ENCODE measurements at regions not wholly inside any gene's neighbourhood (a gene's known extent, or its start where the extent isn't known, plus 50 kb on each side); places are given as distances from the start of the nearest gene placed in this dataset.

DNA sequence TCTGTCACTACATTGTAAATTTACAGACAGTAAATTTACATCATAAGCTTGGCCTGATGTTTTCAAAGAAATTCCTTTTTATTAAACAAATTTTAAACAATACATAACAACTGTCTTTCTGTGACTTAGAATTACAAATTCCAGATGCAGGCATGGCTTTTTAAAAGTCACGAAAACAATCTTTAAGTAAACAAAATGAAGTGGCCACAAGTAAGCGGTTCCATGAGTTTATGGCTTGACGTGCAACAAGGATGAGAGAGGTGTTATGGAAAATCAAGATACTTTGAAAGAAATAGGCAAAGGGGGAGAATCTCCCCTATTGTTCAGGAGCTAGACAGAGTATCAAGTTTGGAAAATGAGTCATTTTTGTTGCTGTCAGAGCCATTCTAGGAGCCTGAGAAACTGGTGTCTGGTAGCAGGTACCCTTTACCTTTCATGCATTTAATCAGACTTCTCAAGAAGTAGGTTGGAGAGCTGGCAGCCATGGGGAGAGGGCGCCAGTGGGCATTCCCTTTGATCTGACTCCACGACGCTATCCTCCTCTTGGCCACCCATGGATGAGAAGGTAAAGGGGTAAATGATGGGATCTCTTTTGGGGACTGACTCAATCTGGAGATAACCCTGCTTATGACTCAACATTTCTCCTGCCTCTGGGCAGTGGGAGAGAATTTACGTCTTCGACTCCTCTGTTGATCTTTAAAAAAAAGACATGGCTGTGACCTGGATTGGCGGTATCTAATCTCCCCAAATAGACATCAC lies 217.2 kb downstream of the SPRY1 start:
- Histone ChIP-seq H3K4me3 (no peak overlapping the region), H3K4me1 (peaks cover 0 to 17% (median 8%) of the 10 kb centered on the region in 3 donors), H3K36me3 (no peaks in the 10 kb centered on the region), H3K9me3 (no peaks in the 10 kb centered on the region), H3K27me3 (no peaks in the 10 kb centered on the region), H3K27ac (no peak overlapping the region)
- no peak for DNase-seq
- 86 to 89% methylated on average over 8 to 9 of the region's 9 CpGs for WGBS, 2 donors
- intact Hi-C loops (cut with DNase I): no loop called here
- TF ChIP-seq, protein P1, sequence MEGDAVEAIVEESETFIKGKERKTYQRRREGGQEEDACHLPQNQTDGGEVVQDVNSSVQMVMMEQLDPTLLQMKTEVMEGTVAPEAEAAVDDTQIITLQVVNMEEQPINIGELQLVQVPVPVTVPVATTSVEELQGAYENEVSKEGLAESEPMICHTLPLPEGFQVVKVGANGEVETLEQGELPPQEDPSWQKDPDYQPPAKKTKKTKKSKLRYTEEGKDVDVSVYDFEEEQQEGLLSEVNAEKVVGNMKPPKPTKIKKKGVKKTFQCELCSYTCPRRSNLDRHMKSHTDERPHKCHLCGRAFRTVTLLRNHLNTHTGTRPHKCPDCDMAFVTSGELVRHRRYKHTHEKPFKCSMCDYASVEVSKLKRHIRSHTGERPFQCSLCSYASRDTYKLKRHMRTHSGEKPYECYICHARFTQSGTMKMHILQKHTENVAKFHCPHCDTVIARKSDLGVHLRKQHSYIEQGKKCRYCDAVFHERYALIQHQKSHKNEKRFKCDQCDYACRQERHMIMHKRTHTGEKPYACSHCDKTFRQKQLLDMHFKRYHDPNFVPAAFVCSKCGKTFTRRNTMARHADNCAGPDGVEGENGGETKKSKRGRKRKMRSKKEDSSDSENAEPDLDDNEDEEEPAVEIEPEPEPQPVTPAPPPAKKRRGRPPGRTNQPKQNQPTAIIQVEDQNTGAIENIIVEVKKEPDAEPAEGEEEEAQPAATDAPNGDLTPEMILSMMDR (IDR thresholded peaks at IDR 0.05): no peak

DNA sequence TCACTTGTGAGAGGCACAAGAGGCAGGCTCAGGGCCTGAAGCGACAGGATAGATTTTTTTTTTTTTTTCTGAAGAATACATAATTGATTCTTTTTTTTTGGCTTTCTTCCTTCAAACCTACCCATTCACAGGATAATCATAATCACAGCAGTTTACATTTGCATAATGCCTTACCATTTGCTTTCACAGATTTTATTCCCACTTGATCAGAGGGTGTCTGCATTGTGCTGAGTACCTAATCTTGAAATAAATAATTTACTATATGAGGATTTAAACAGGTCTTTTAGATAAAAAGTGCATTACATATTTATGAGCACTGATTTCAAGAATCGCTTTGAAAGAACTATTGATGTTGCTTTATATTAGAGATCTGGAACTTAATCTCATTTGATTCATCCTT lies 219.3 kb downstream of the SPRY1 start:
- H3K4me1 ChIP-seq: peaks cover 0 to 17% (median 8%) of the 10 kb centered on the region in 3 donors
- no peak overlapping the region for H3K27ac ChIP-seq
- DNase-seq: no peak
- 91 to 92% methylated on average over 2 of the region's 2 CpGs for WGBS, 2 donors
- H3K4me3 ChIP-seq: no peak overlapping the region
- no peaks in the 10 kb centered on the region for H3K9me3 ChIP-seq
- no peaks in the 10 kb centered on the region for H3K27me3 ChIP-seq
- H3K36me3 ChIP-seq: no peaks in the 10 kb centered on the region
- intact Hi-C loops (cut with DNase I): no loop called here
- no peak for TF ChIP-seq POLR2A (IDR thresholded peaks at IDR 0.05)
- TF ChIP-seq, protein P1 (IDR thresholded peaks at IDR 0.05): no peak

GRCh38 chr4:123616951-123617461 lies 220.4 kb downstream of the SPRY1 start:
- H3K9me3 ChIP-seq: no peaks in the 10 kb centered on the region
- DNase-seq: no peak
- H3K27me3 ChIP-seq: no peaks in the 10 kb centered on the region
- intact Hi-C loops (cut with DNase I): no loop called here
- H3K27ac ChIP-seq: peak overlapping the region in 2 of 4 donors; percentile 31 to 53
- 36 to 42% methylated on average over 6 of the region's 6 CpGs for WGBS, 2 donors
- no peaks in the 10 kb centered on the region for H3K36me3 ChIP-seq
- TF ChIP-seq, protein P1 (IDR thresholded peaks at IDR 0.05): no peak
- TF ChIP-seq POLR2A (IDR thresholded peaks at IDR 0.05): no peak
- H3K4me1 ChIP-seq: peaks cover 0 to 17% (median 10%) of the 10 kb centered on the region in 3 donors
- H3K4me3 ChIP-seq: no peak overlapping the region

- no peak for TF ChIP-seq POLR2A (IDR thresholded peaks at IDR 0.05)
- TF ChIP-seq, protein P1 (IDR thresholded peaks at IDR 0.05): no peak
- Histone ChIP-seq H3K36me3 (no peaks in the 10 kb centered on the region), H3K27me3 (no peaks in the 10 kb centered on the region), H3K4me1 (peaks cover 0 to 17% (median 10%) of the 10 kb centered on the region in 3 donors), H3K9me3 (no peaks in the 10 kb centered on the region), H3K4me3 (no peak overlapping the region), H3K27ac (peak overlapping the region in 1 of 4 donors; percentile 31)
- DNase-seq: no peak
- WGBS, 2 donors: 92 to 100% methylated on average over 1 of the region's 1 CpG
- intact Hi-C loops (cut with DNase I): no loop called here
Observed at GRCh38 chr4:123617791-123618190, 221.2 kb downstream of the SPRY1 start.

- no peak for DNase-seq
- H3K9me3 ChIP-seq: no peaks in the 10 kb centered on the region
- H3K27ac ChIP-seq: no peak overlapping the region
- no peak for TF ChIP-seq POLR2A (IDR thresholded peaks at IDR 0.05)
- TF ChIP-seq, protein P1 (IDR thresholded peaks at IDR 0.05): no peak
- intact Hi-C loops (cut with DNase I): no loop called here
- H3K4me1 ChIP-seq: peaks cover 0 to 17% (median 10%) of the 10 kb centered on the region in 3 donors
- H3K27me3 ChIP-seq: no peaks in the 10 kb centered on the region
- no peak overlapping the region for H3K4me3 ChIP-seq
- no peaks in the 10 kb centered on the region for H3K36me3 ChIP-seq
- 35 to 83% methylated on average over 1 of the region's 1 CpG for WGBS, 2 donors
Observed at GRCh38 chr4:123618606-123619005, 222.0 kb downstream of the SPRY1 start.

Measured in esophagus squamous epithelium (tissue), 5 donors.